HepG2 (cell line): ENCODE measurements at regions not wholly inside any gene's neighbourhood (a gene's known extent, or its start where the extent isn't known, plus 50 kb on each side); places are given as distances from the start of the nearest gene placed in this dataset.

Source experiments
- THAP11 ChIP-seq: IDR thresholded peaks from 2 replicates; pipeline ENCODE4 v1.6.1; 2016; ENCODE audit warnings: missing biosample characterization, missing genetic modification reagents
- YEATS2 ChIP-seq: sonication (generic); formaldehyde crosslinking; IDR thresholded peaks from 2 replicates; pipeline ENCODE4 v1.4.0; 2020; ENCODE audit warnings: missing genetic modification reagents, borderline replicate concordance

DNA sequence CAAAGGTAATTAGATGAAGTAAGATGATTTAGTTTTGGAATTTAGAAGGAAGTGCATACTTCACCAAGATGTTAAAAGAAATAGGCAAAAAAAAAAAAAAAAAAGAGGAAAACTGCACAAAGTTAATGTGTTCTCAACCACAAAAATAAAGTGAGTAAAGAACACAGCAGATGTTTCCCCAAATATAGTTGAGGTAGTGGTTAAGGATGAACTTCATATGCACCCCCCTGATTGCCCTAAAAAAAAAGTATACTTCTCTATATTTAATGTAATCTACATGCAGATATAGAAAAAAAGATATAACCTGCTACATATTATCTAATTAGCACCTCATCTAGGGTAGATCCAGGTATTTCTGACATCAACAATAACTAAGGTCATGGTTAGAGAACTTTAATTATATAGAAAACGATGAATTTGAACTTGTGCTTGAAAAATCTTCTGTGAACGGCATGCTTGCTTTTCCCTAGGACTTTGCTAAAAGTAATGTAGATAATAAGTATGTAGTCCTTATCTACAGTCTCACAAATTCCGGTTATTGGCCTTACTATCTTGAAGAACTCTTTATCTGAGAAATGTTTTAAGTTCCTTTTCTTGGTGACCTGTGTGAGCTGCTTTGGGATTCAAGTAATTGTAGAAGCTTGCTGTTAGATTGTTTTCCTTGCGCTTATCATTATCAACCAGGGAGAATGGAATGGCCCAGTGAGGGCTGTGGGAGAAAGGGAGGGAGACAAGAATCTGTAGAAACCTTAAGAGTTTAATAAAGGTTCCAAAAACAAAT is 70.1 kb upstream of the LRRC7 start:
- TF ChIP-seq YEATS2 (CRISPR knock-in tag) (no peak), THAP11 (no peak)
